ENCODE measurements at regions not wholly inside any gene's neighbourhood (a gene's known extent, or its start where the extent isn't known, plus 50 kb on each side); places are given as distances from the start of the nearest gene placed in this dataset.

GRCh38 chr13:80860845-80861244 is 519.9 kb upstream of the SPRY2 start:
- Histone ChIP-seq H3K36me3 (no peaks in the 10 kb centered on the region), H3K4me1 (no peaks in the 10 kb centered on the region), H3K27me3 (no peaks in the 10 kb centered on the region), H3K4me3 (no peak overlapping the region), H3K27ac (no peak overlapping the region), H3K9me3 (no peaks in the 10 kb centered on the region)
- intact Hi-C loops (cut with DNase I), result no loop called here
- no peak for TF ChIP-seq CTCF (IDR thresholded peaks at IDR 0.05)
- ATAC-seq (no peak), FAIRE-seq (no peak), DNase-seq (no peak)
- 87 to 94% methylated on average over 2 of the region's 2 CpGs for WGBS, 2 donors

- no peak for TF ChIP-seq CTCF (IDR thresholded peaks at IDR 0.05)
- no peak for FAIRE-seq
- Histone ChIP-seq H3K36me3 (no peaks in the 10 kb centered on the region), H3K9me3 (no peaks in the 10 kb centered on the region), H3K27me3 (no peaks in the 10 kb centered on the region), H3K4me3 (no peak overlapping the region), H3K27ac (no peak overlapping the region), H3K4me1 (no peaks in the 10 kb centered on the region)
- ATAC-seq, result no peak
- WGBS, 2 donors, result 83 to 95% methylated on average over 2 of the region's 2 CpGs
- intact Hi-C loops (cut with DNase I), result no loop called here
- DNase-seq, result no peak
Observed at GRCh38 chr13:80858131-80858530, 517.2 kb upstream of the SPRY2 start.

- Histone ChIP-seq H3K9me3 (no peaks in the 10 kb centered on the region), H3K4me1 (no peaks in the 10 kb centered on the region), H3K36me3 (no peaks in the 10 kb centered on the region), H3K4me3 (no peak overlapping the region), H3K27me3 (no peaks in the 10 kb centered on the region), H3K27ac (no peak overlapping the region)
- ATAC-seq, result no peak
- no peak for DNase-seq
- FAIRE-seq, result no peak
- no peak for TF ChIP-seq CTCF (IDR thresholded peaks at IDR 0.05)
- intact Hi-C loops (cut with DNase I), result no loop called here
Observed at GRCh38 chr13:80857321-80857720, 516.4 kb upstream of the SPRY2 start.

GRCh38 chr13:80850771-80851170 is 509.8 kb upstream of the SPRY2 start:
- DNase-seq (no peak), ATAC-seq (no peak), FAIRE-seq (no peak)
- H3K27me3 ChIP-seq, result no peaks in the 10 kb centered on the region
- intact Hi-C loops (cut with DNase I), result no loop called here
- no peak overlapping the region for H3K4me3 ChIP-seq
- TF ChIP-seq CTCF (IDR thresholded peaks at IDR 0.05), result no peak
- H3K36me3 ChIP-seq, result no peaks in the 10 kb centered on the region
- no peak overlapping the region for H3K27ac ChIP-seq
- H3K4me1 ChIP-seq, result no peaks in the 10 kb centered on the region
- WGBS, 2 donors, result 76 to 84% methylated on average over 2 of the region's 2 CpGs
- no peaks in the 10 kb centered on the region for H3K9me3 ChIP-seq

GRCh38 chr13:80844164-80844563 is 503.2 kb upstream of the SPRY2 start:
- Histone ChIP-seq H3K4me1 (no peaks in the 10 kb centered on the region), H3K36me3 (no peaks in the 10 kb centered on the region), H3K4me3 (no peak overlapping the region), H3K9me3 (no peaks in the 10 kb centered on the region), H3K27me3 (no peaks in the 10 kb centered on the region), H3K27ac (no peak overlapping the region)
- FAIRE-seq (no peak), DNase-seq (no peak), ATAC-seq (no peak)
- 82 to 84% methylated on average over 1 of the region's 1 CpG for WGBS, 2 donors
- intact Hi-C loops (cut with DNase I), result no loop called here
- no peak for TF ChIP-seq CTCF (IDR thresholded peaks at IDR 0.05)

Measured in pancreas (tissue), 10 donors.